Adrenal gland (tissue), 5 donors: ENCODE measurements at regions not wholly inside any gene's neighbourhood (a gene's known extent, or its start where the extent isn't known, plus 50 kb on each side); places are given as distances from the start of the nearest gene placed in this dataset.

Source experiments
- POLR2A ChIP-seq, 2 donors: fragments of 450-650 bp; IDR thresholded peaks; one replicate each; pipeline ENCODE4 v1.6.1; 2017; ENCODE audit warnings: antibody characterized with exemption in 2 of 2, mild to moderate bottlenecking in 2 of 2, moderate library complexity in 1 of 2
- TF ChIP-seq, protein P1 (sequence below), 6 experiments: fragments of 450-650 bp in 4 of 6; fragments of 200-600 bp in 2 of 6; sonication (generic) in 1 of 6; IDR thresholded peaks; 1 replicate in 5 of 6; 2 replicates in 1 of 6; pipeline versions ENCODE4 v1.5.1 to v1.8.0; 2016 to 2021; ENCODE audit warnings: antibody characterized with exemption in 6 of 6, mild to moderate bottlenecking in 2 of 6, moderate library complexity in 1 of 6
- donor health status: DM: no; HTN: no; CAD: no.

DNA sequence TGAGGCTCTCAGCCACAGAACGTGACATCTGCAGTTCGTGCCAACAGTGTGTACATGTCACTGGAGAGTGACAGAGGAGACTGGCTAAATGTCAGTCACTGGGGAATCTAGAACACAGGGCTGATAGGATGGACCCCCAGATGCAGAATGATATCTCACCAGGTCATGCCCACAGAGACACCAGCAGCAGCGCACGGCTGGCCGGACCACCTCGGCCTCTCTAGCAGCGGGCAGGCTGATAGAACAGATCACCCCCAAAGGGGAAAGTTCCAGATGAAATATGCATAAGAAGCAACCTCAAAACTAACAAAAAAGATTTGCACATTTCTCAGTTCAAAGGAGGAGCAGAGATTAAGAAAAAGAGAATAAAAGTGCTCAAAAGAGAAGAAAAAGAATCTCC is 266.5 kb downstream of the SEC23A start:
- TF ChIP-seq, protein P1, sequence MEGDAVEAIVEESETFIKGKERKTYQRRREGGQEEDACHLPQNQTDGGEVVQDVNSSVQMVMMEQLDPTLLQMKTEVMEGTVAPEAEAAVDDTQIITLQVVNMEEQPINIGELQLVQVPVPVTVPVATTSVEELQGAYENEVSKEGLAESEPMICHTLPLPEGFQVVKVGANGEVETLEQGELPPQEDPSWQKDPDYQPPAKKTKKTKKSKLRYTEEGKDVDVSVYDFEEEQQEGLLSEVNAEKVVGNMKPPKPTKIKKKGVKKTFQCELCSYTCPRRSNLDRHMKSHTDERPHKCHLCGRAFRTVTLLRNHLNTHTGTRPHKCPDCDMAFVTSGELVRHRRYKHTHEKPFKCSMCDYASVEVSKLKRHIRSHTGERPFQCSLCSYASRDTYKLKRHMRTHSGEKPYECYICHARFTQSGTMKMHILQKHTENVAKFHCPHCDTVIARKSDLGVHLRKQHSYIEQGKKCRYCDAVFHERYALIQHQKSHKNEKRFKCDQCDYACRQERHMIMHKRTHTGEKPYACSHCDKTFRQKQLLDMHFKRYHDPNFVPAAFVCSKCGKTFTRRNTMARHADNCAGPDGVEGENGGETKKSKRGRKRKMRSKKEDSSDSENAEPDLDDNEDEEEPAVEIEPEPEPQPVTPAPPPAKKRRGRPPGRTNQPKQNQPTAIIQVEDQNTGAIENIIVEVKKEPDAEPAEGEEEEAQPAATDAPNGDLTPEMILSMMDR (IDR thresholded peaks at IDR 0.05) = no peak
- no peak for TF ChIP-seq POLR2A (IDR thresholded peaks at IDR 0.05)
